GM12878 (cell line): ENCODE measurements at regions not wholly inside any gene's neighbourhood (a gene's known extent, or its start where the extent isn't known, plus 50 kb on each side); places are given as distances from the start of the nearest gene placed in this dataset.

Source experiments
- CEBPB ChIP-seq, 2 experiments: fragments of 150-350 bp in 1 of 2; IDR thresholded peaks; 2 replicates each; pipeline ENCODE4 v1.6.1; 2012 to 2014; ENCODE audit warnings: low read depth in 2 of 2, low read length in 2 of 2, borderline replicate concordance in 1 of 2, inconsistent platforms in 1 of 2
- EP300 ChIP-seq, 2 experiments: fragments of 150-350 bp in 1 of 2; IDR thresholded peaks; 2 replicates each; pipeline ENCODE4 v1.6.1; 2011 to 2012; ENCODE audit warnings: low read depth in 2 of 2, low read length in 2 of 2, borderline replicate concordance in 1 of 2, improper control_type of control experiment in 1 of 2, inconsistent platforms in 1 of 2; ENCODE audit not compliant: control insufficient read depth in 1 of 2
- EZH2 ChIP-seq: IDR thresholded peaks from 2 replicates; pipeline ENCODE4 v1.6.1; 2012; ENCODE audit warnings: low read depth, mild to moderate bottlenecking, control low read depth, inconsistent platforms, low read length, borderline replicate concordance; ENCODE audit not compliant: control insufficient read depth
- NBN ChIP-seq: fragments of 450-650 bp; IDR thresholded peaks from 2 replicates; pipeline ENCODE4 v1.6.1; 2016
- POLR2A ChIP-seq: IDR thresholded peaks from 2 replicates; pipeline ENCODE4 v1.6.1; 2011; ENCODE audit warnings: low read depth, mild to moderate bottlenecking, low read length
- RFX5 ChIP-seq: IDR thresholded peaks from 2 replicates; pipeline ENCODE4 v1.6.1; 2011; ENCODE audit warnings: low read depth, low read length, improper control_type of control experiment
- SREBF2 ChIP-seq: IDR thresholded peaks from 2 replicates; pipeline ENCODE4 v1.6.1; 2012; ENCODE audit warnings: mild to moderate bottlenecking, low read length
- TCF7 ChIP-seq: IDR thresholded peaks from 2 replicates; pipeline ENCODE4 v1.6.1; 2014; ENCODE audit warnings: antibody characterized with exemption, borderline replicate concordance
- TF ChIP-seq, protein P1 (sequence below), 3 experiments: IDR thresholded peaks in 2 of 3; conservative IDR thresholded peaks in 1 of 3; 2 replicates each; pipeline ENCODE4 v1.5.1; 2011; ENCODE audit warnings: low read depth in 3 of 3, low read length in 3 of 3, mild to moderate bottlenecking in 3 of 3, control low read depth in 2 of 3, moderate library complexity in 2 of 3, inconsistent platforms in 1 of 3, mixed read lengths in 1 of 3; ENCODE audit not compliant: control insufficient read depth in 2 of 3, insufficient read depth in 1 of 3; ENCODE audit errors: extremely low read depth in 1 of 3

DNA sequence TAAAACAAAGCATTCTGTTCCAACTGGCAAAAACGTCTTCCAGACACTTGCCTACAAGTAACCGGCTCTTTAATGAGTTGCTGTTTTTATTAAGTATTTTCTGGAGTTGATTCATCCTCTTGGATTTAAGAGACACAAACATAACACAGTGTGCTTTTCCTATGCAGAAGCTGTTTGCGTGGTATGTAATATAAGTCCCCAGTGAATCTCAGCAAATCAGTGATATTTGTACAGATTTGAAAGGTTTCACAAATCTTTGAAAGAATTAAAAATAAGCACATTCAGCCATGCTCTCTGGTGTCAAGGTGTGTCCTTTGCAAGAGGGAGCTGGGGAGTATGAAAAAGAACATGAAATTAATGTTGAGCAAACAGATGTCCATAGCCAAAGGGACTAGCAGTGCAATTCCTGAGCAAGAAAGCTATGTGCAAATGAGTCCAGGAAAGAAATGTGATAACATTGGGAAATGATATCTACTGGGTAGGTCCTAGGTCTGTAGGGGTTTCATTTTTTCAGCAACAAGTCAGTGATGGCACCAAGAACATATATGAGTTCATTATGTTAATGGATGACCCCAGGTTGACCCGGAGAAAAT, 170.1 kb upstream of the PHACTR1 start:
- TF ChIP-seq, protein P1, sequence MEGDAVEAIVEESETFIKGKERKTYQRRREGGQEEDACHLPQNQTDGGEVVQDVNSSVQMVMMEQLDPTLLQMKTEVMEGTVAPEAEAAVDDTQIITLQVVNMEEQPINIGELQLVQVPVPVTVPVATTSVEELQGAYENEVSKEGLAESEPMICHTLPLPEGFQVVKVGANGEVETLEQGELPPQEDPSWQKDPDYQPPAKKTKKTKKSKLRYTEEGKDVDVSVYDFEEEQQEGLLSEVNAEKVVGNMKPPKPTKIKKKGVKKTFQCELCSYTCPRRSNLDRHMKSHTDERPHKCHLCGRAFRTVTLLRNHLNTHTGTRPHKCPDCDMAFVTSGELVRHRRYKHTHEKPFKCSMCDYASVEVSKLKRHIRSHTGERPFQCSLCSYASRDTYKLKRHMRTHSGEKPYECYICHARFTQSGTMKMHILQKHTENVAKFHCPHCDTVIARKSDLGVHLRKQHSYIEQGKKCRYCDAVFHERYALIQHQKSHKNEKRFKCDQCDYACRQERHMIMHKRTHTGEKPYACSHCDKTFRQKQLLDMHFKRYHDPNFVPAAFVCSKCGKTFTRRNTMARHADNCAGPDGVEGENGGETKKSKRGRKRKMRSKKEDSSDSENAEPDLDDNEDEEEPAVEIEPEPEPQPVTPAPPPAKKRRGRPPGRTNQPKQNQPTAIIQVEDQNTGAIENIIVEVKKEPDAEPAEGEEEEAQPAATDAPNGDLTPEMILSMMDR (IDR thresholded peaks at IDR 0.05 in 2 of 3, conservative IDR thresholded peaks at IDR 0.05 in 1 of 3; ENCODE audit: control insufficient read depth in 2 of 3, extremely low read depth in 1 of 3, insufficient read depth in 1 of 3, low read depth in 3 of 3, low read length in 3 of 3): no peak
- no peak for TF ChIP-seq EP300 (IDR thresholded peaks at IDR 0.05; ENCODE audit: borderline replicate concordance in 1 of 2, control insufficient read depth in 1 of 2, low read depth in 2 of 2, low read length in 2 of 2)
- TF ChIP-seq RFX5: no peak
- no peak for TF ChIP-seq NBN
- no peak for TF ChIP-seq SREBF2
- no peak for TF ChIP-seq EZH2
- TF ChIP-seq POLR2A: no peak
- TF ChIP-seq TCF7: no peak
- no peak for TF ChIP-seq CEBPB (IDR thresholded peaks at IDR 0.05; ENCODE audit: borderline replicate concordance in 1 of 2, low read depth in 2 of 2, low read length in 2 of 2)
